Endodermal cell (in vitro differentiated cells): ENCODE measurements at regions not wholly inside any gene's neighbourhood (a gene's known extent, or its start where the extent isn't known, plus 50 kb on each side); places are given as distances from the start of the nearest gene placed in this dataset.

Source experiments
- DNase-seq: peaks from one replicate; pipeline ENCODE4 v3.0.0-alpha.2; 2017
- H3K27ac ChIP-seq: 2 replicates; pipeline ENCODE4 v1.5.1; 2013; ENCODE audit warnings: mild to moderate bottlenecking, low read depth, low read length, moderate library complexity
- H3K27me3 ChIP-seq: 2 replicates; pipeline ENCODE4 v1.6.1; 2013; ENCODE audit warnings: mild to moderate bottlenecking, low read length, moderate library complexity; ENCODE audit not compliant: insufficient read depth, control insufficient read depth, poor library complexity, severe bottlenecking
- H3K36me3 ChIP-seq: 2 replicates; pipeline ENCODE4 v1.7.0; 2013; ENCODE audit warnings: mild to moderate bottlenecking, low read length, moderate library complexity; ENCODE audit not compliant: control insufficient read depth, insufficient read depth
- H3K4me1 ChIP-seq: one replicate; pipeline ENCODE4 v1.7.0; 2013; ENCODE audit warnings: low read length; ENCODE audit not compliant: control insufficient read depth, insufficient read depth
- H3K4me3 ChIP-seq: 2 replicates; pipeline ENCODE4 v1.5.1; 2013; ENCODE audit warnings: mild to moderate bottlenecking, low read length, moderate library complexity
- H3K9ac ChIP-seq: 2 replicates; pipeline ENCODE4 v1.6.1; 2013; ENCODE audit warnings: mild to moderate bottlenecking, low read length, moderate library complexity; ENCODE audit not compliant: poor library complexity, severe bottlenecking; ENCODE audit errors: extremely low read depth
- H3K9me3 ChIP-seq: 2 replicates; pipeline ENCODE4 v1.6.1; 2013; ENCODE audit warnings: mild to moderate bottlenecking, low read length, moderate library complexity; ENCODE audit not compliant: control insufficient read depth
- H3K27ac Mint-ChIP-seq: 2 replicates; pipeline ENCODE4 v1.8.0; 2020; ENCODE audit warnings: mixed read lengths
- H3K27me3 Mint-ChIP-seq: 2 replicates; pipeline ENCODE4 v1.8.0; 2021; ENCODE audit warnings: mild to moderate bottlenecking, mixed read lengths; ENCODE audit not compliant: insufficient read depth
- H3K36me3 Mint-ChIP-seq: 2 replicates; pipeline ENCODE4 v1.8.0; 2020; ENCODE audit warnings: low read depth, mixed read lengths
- H3K4me1 Mint-ChIP-seq: 2 replicates; pipeline ENCODE4 v1.8.0; 2020; ENCODE audit warnings: mixed read lengths
- H3K4me3 Mint-ChIP-seq: 2 replicates; pipeline ENCODE4 v1.8.0; 2020; ENCODE audit warnings: mild to moderate bottlenecking, moderate library complexity, mixed read lengths
- H3K9me3 Mint-ChIP-seq: 2 replicates; pipeline ENCODE4 v1.8.0; 2020; ENCODE audit warnings: mild to moderate bottlenecking, mixed read lengths
- CTCF ChIP-seq: fragments of 200-600 bp; sonication (generic); conservative IDR thresholded peaks from 2 replicates; pipeline ENCODE4 v1.5.0; 2021; ENCODE audit warnings: antibody characterized with exemption, mild to moderate bottlenecking
- WGBS, 2 experiments: methylation state at CpG; one replicate each; pipeline versions ENCODE4 v1.1.5 to v1.1.7; 2013; ENCODE audit warnings: missing lambda C conversion rate in 2 of 2, mixed read lengths in 1 of 2; ENCODE audit not compliant: insufficient coverage in 1 of 2, insufficient read length in 1 of 2; 5-methylcytosine and 5-hydroxymethylcytosine counted together

GRCh38 chr3:82311901-82312300 lies 550.5 kb upstream of the GBE1 start:
- no peaks in the 10 kb centered on the region for H3K27me3 ChIP-seq
- H3K4me3 ChIP-seq = no peak overlapping the region
- no peaks in the 10 kb centered on the region for H3K4me1 ChIP-seq
- no peak for TF ChIP-seq CTCF
- Mint-ChIP-seq H3K27me3 (no peaks in the 10 kb centered on the region), H3K4me1 (no peaks in the 10 kb centered on the region), H3K36me3 (no peaks in the 10 kb centered on the region), H3K27ac (no peak overlapping the region), H3K4me3 (no peak overlapping the region), H3K9me3 (no peaks in the 10 kb centered on the region)
- no CpG with 5 or more reads among the region's 1 CpG for WGBS, 2 experiments
- H3K36me3 ChIP-seq = no peaks in the 10 kb centered on the region
- no peak overlapping the region for H3K9ac ChIP-seq
- no peak overlapping the region for H3K27ac ChIP-seq
- DNase-seq = no peak
- no peaks in the 10 kb centered on the region for H3K9me3 ChIP-seq

GRCh38 chr3:82308755-82309154 lies 547.3 kb upstream of the GBE1 start:
- Mint-ChIP-seq H3K9me3 (no peaks in the 10 kb centered on the region), H3K36me3 (no peaks in the 10 kb centered on the region), H3K4me3 (no peak overlapping the region), H3K4me1 (no peaks in the 10 kb centered on the region), H3K27me3 (no peaks in the 10 kb centered on the region), H3K27ac (no peak overlapping the region)
- Histone ChIP-seq H3K4me3 (no peak overlapping the region), H3K27me3 (no peaks in the 10 kb centered on the region), H3K9me3 (no peaks in the 10 kb centered on the region), H3K4me1 (no peaks in the 10 kb centered on the region), H3K27ac (no peak overlapping the region), H3K36me3 (no peaks in the 10 kb centered on the region), H3K9ac (no peak overlapping the region)
- DNase-seq = no peak
- TF ChIP-seq CTCF = no peak
- 90% methylated on average over 4 to 7 of the region's 7 CpGs for WGBS, 2 experiments

- no peaks in the 10 kb centered on the region for H3K9me3 Mint-ChIP-seq
- Histone ChIP-seq H3K4me3 (no peak overlapping the region), H3K9me3 (no peaks in the 10 kb centered on the region), H3K4me1 (no peaks in the 10 kb centered on the region), H3K36me3 (no peaks in the 10 kb centered on the region), H3K9ac (no peak overlapping the region), H3K27me3 (no peaks in the 10 kb centered on the region), H3K27ac (no peak overlapping the region)
- DNase-seq = no peak
- H3K4me1 Mint-ChIP-seq = no peaks in the 10 kb centered on the region
- WGBS, 2 experiments = 90% methylated on average over 1 of the region's 1 CpG; no CpG with 5 or more reads in 1 of the 2 experiments
- H3K36me3 Mint-ChIP-seq = no peaks in the 10 kb centered on the region
- H3K4me3 Mint-ChIP-seq = no peak overlapping the region
- TF ChIP-seq CTCF = no peak
- H3K27me3 Mint-ChIP-seq = no peaks in the 10 kb centered on the region
- H3K27ac Mint-ChIP-seq = no peak overlapping the region
Observed at GRCh38 chr3:82306189-82306588, 544.7 kb upstream of the GBE1 start.
